Panc1 (cell line): ENCODE measurements at regions not wholly inside any gene's neighbourhood (a gene's known extent, or its start where the extent isn't known, plus 50 kb on each side); places are given as distances from the start of the nearest gene placed in this dataset.

ENCODE experiments used
- ATAC-seq: fragments of 200-7000 bp; cut with Tn5 transposase; 2 replicates; pipeline ENCODE4 v1.9.1; 2020; ENCODE audit warnings: mild to moderate bottlenecking, moderate library complexity
- BruUV-seq: library from RNA; stranded (reverse); fragments of 400-500 nt; replicated peaks from 2 replicates; lab custom pipeline; 2021; lab: Mats Ljungman, UMichigan
- CTCF ChIA-PET: fragments of 300-600 bp; sonication (Branson Sonifier 250); formaldehyde crosslinking; loops from one replicate; lab custom pipeline; 2022; ENCODE audit warnings: antibody characterized with exemption; lab: Charles Lee
- POLR2A ChIA-PET: fragments of 300-600 bp; sonication (Branson Sonifier 250); formaldehyde crosslinking; loops from one replicate; lab custom pipeline; 2022; ENCODE audit warnings: antibody characterized with exemption; lab: Charles Lee
- DNase-seq: peaks from one replicate; pipeline ENCODE4 v3.0.0-alpha.2; 2010; ENCODE audit warnings: low read depth, low spot score
- H3K27ac ChIP-seq: 2 replicates; pipeline ENCODE4 v1.5.1; 2011; ENCODE audit warnings: mild to moderate bottlenecking, low read length, inconsistent platforms
- H3K27me3 ChIP-seq: fragments of 200-500 bp; sonication (Bioruptor generic); 2 replicates; pipeline ENCODE4 v1.6.0; 2014; ENCODE audit warnings: low read length, inconsistent platforms; ENCODE audit not compliant: control insufficient read depth, insufficient read depth
- H3K36me3 ChIP-seq: fragments of 200-500 bp; sonication (Bioruptor generic); 2 replicates; pipeline ENCODE4 v1.5.1; 2014; ENCODE audit warnings: inconsistent platforms, mild to moderate bottlenecking, low read length, moderate library complexity; ENCODE audit not compliant: control insufficient read depth, insufficient read depth
- H3K4me1 ChIP-seq: 2 replicates; pipeline ENCODE4 v1.5.1; 2011; ENCODE audit warnings: inconsistent platforms, mild to moderate bottlenecking, low read length, moderate library complexity; ENCODE audit not compliant: control insufficient read depth, insufficient read depth
- H3K4me3 ChIP-seq, 2 experiments: 2 replicates each; pipeline ENCODE4 v1.5.1; 2011 to 2012; ENCODE audit warnings: low read depth in 2 of 2, low read length in 2 of 2, mild to moderate bottlenecking in 2 of 2, inconsistent platforms in 1 of 2, moderate library complexity in 1 of 2
- H3K9me3 ChIP-seq: fragments of 200-500 bp; sonication (Bioruptor generic); 2 replicates; pipeline ENCODE4 v1.5.1; 2014; ENCODE audit warnings: low read depth, mild to moderate bottlenecking, inconsistent platforms, low read length, moderate library complexity; ENCODE audit not compliant: control insufficient read depth, insufficient read depth
- POLR2AphosphoS5 ChIP-seq: IDR thresholded peaks from 2 replicates; pipeline ENCODE4 v1.6.1; 2012; ENCODE audit warnings: mild to moderate bottlenecking, low read depth, low read length, moderate library complexity
- SIN3A ChIP-seq: IDR thresholded peaks from 2 replicates; pipeline ENCODE4 v1.6.1; 2012; ENCODE audit warnings: low read depth, mild to moderate bottlenecking, low read length, moderate library complexity, borderline replicate concordance; ENCODE audit not compliant: insufficient read depth
- TCF7L2 ChIP-seq: IDR thresholded peaks from 2 replicates; pipeline ENCODE4 v1.6.1; 2011; ENCODE audit warnings: mild to moderate bottlenecking, low read depth, low read length, inconsistent platforms
- in situ Hi-C: cut with HindIII; loops from 2 replicates; pipeline ENCODE4 v1.10.0; 2016; ENCODE audit warnings: low sequenced_read_pairs, low pct_unique_long_range_greater_than_20kb
- intact Hi-C: fragments of 100-400 bp; cut with micrococcal nuclease; formaldehyde crosslinking; loops from one replicate; pipeline ENCODE4 v1.10.0; 2022; ENCODE audit not compliant: unreplicated experiment
- TF ChIP-seq, protein P1 (sequence below): fragments of 450-650 bp; IDR thresholded peaks from 2 replicates; pipeline ENCODE4 v1.5.1; 2017; ENCODE audit warnings: mild to moderate bottlenecking
- TF ChIP-seq, protein P2 (sequence below), 2 experiments: IDR thresholded peaks; 2 replicates each; pipeline ENCODE4 v1.6.1; 2011 to 2012; ENCODE audit warnings: low read depth in 2 of 2, control low read depth in 1 of 2, low read length in 1 of 2, mild to moderate bottlenecking in 1 of 2, moderate library complexity in 1 of 2; ENCODE audit not compliant: insufficient read depth in 1 of 2

DNA sequence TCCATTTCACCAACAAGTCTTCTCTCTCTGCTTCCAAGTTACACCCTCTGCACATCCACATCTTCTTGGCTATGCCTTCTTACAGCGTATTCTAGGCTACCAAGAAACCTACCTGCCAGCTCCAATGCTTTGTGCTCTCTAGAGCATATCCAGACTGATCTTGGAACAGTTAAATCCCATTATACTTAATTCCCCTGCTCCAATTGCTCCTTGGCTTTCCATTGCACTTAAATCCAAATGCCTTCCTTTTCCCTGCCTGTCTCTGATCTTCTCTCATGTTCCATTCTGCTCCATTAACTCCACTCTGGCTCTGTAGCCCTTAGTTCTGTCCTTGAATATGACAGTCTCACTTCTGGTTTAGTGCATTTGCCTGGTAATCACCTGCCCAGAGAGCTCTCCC lies 322.4 kb downstream of the LRRC70 start:
- intact Hi-C loops, result no loop called here
- DNase-seq (no peak), ATAC-seq (no peak)
- POLR2A ChIA-PET, result no interaction called here
- H3K9me3 ChIP-seq, result no peaks in the 10 kb centered on the region
- no peaks in the 10 kb centered on the region for H3K36me3 ChIP-seq
- TF ChIP-seq, protein P1, sequence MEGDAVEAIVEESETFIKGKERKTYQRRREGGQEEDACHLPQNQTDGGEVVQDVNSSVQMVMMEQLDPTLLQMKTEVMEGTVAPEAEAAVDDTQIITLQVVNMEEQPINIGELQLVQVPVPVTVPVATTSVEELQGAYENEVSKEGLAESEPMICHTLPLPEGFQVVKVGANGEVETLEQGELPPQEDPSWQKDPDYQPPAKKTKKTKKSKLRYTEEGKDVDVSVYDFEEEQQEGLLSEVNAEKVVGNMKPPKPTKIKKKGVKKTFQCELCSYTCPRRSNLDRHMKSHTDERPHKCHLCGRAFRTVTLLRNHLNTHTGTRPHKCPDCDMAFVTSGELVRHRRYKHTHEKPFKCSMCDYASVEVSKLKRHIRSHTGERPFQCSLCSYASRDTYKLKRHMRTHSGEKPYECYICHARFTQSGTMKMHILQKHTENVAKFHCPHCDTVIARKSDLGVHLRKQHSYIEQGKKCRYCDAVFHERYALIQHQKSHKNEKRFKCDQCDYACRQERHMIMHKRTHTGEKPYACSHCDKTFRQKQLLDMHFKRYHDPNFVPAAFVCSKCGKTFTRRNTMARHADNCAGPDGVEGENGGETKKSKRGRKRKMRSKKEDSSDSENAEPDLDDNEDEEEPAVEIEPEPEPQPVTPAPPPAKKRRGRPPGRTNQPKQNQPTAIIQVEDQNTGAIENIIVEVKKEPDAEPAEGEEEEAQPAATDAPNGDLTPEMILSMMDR, result no peak
- TF ChIP-seq, protein P2, sequence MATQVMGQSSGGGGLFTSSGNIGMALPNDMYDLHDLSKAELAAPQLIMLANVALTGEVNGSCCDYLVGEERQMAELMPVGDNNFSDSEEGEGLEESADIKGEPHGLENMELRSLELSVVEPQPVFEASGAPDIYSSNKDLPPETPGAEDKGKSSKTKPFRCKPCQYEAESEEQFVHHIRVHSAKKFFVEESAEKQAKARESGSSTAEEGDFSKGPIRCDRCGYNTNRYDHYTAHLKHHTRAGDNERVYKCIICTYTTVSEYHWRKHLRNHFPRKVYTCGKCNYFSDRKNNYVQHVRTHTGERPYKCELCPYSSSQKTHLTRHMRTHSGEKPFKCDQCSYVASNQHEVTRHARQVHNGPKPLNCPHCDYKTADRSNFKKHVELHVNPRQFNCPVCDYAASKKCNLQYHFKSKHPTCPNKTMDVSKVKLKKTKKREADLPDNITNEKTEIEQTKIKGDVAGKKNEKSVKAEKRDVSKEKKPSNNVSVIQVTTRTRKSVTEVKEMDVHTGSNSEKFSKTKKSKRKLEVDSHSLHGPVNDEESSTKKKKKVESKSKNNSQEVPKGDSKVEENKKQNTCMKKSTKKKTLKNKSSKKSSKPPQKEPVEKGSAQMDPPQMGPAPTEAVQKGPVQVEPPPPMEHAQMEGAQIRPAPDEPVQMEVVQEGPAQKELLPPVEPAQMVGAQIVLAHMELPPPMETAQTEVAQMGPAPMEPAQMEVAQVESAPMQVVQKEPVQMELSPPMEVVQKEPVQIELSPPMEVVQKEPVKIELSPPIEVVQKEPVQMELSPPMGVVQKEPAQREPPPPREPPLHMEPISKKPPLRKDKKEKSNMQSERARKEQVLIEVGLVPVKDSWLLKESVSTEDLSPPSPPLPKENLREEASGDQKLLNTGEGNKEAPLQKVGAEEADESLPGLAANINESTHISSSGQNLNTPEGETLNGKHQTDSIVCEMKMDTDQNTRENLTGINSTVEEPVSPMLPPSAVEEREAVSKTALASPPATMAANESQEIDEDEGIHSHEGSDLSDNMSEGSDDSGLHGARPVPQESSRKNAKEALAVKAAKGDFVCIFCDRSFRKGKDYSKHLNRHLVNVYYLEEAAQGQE (IDR thresholded peaks at IDR 0.05; ENCODE audit: insufficient read depth in 1 of 2, low read depth in 2 of 2, low read length in 1 of 2), result no peak
- no peak for TF ChIP-seq SIN3A
- no peak for TF ChIP-seq POLR2AphosphoS5
- TF ChIP-seq TCF7L2, result no peak
- H3K4me3 ChIP-seq, result no peak overlapping the region
- H3K27me3 ChIP-seq, result no peaks in the 10 kb centered on the region
- H3K27ac ChIP-seq, result no peak overlapping the region
- H3K4me1 ChIP-seq, result no peaks in the 10 kb centered on the region
- CTCF ChIA-PET, result no interaction called here
- in situ Hi-C loops, result no loop called here
- no TSS peak for BruUV-seq

DNA sequence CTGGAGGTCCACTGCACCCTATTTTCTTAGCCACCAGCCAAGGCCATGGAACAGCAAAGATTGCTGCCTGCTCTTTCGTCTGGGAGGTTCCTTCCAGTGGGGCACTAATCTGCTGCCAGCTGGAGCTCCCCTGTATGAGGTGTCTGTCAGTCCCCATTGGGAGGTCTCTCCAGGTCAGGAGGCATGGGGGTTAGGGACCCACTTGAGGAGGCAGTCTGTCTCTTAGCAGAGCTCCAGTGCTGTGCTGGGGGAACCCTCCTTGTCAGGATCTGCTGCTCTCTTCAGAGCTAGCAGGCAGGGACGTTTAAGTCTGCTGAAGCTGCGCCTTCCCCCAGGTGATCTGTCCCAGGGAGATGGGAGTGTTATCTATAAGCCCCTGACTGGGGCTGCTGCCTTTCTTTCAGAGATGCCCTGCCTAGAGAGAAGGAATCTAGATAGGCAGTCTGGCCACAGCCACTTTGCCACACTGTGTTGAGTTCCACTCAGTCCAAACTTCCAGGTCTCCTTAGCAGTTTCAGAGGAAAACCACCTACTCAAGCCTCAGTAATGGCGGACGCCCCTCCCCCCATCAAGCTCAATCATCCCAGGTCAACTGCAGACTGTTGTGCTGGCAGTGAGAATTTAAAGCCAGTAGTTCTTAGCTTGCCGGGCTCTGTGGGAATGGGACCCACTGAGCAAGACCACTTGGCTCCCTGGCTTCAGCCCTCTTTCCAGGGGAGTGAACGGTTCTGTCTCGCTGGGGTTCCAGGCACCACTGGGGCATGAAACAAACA lies 317.7 kb downstream of the LRRC70 start:
- ATAC-seq, result no peak
- TF ChIP-seq POLR2AphosphoS5 (no peak), SIN3A (no peak)
- TF ChIP-seq, protein P2 (IDR thresholded peaks at IDR 0.05; ENCODE audit: insufficient read depth in 1 of 2, low read depth in 2 of 2, low read length in 1 of 2), result no peak
- TF ChIP-seq, protein P1, result no peak
- Histone ChIP-seq H3K9me3 (no peaks in the 10 kb centered on the region), H3K4me1 (no peaks in the 10 kb centered on the region), H3K27ac (no peak overlapping the region), H3K4me3 (no peak overlapping the region), H3K36me3 (no peaks in the 10 kb centered on the region), H3K27me3 (no peaks in the 10 kb centered on the region)
- in situ Hi-C loops (no loop called here), intact Hi-C loops (no loop called here)
- ChIA-PET CTCF (no interaction called here), POLR2A (no interaction called here)
- no peak for DNase-seq
- no TSS peak for BruUV-seq
